ENCODE measurements at regions not wholly inside any gene's neighbourhood (a gene's known extent, or its start where the extent isn't known, plus 50 kb on each side); places are given as distances from the start of the nearest gene placed in this dataset.

- no peak for DNase-seq
- H2BK120ac ChIP-seq (ENCODE audit: low read depth, low read length): no peak overlapping the region
- H3K4me2 ChIP-seq (ENCODE audit: low read length): no peak overlapping the region
- H3K9ac ChIP-seq (ENCODE audit: low read length): no peak overlapping the region
- H2AK5ac ChIP-seq (ENCODE audit: low read length): no peak overlapping the region
- no peak overlapping the region for H3K27ac ChIP-seq (ENCODE audit: low read depth, low read length)
- no peak overlapping the region for H2BK5ac ChIP-seq (ENCODE audit: low read length)
- H4K8ac ChIP-seq (ENCODE audit: low read depth, low read length): no peak overlapping the region
- no peak overlapping the region for H3K4ac ChIP-seq (ENCODE audit: low read depth, low read length)
- no peak overlapping the region for H3K4me3 ChIP-seq (ENCODE audit: low read length)
- H3K18ac ChIP-seq (ENCODE audit: low read length): no peak overlapping the region
- H3K79me1 ChIP-seq (ENCODE audit: low read length): no peaks in the 10 kb centered on the region
- no peak overlapping the region for H3K56ac ChIP-seq (ENCODE audit: low read length)
- no peaks in the 10 kb centered on the region for H3K4me1 ChIP-seq (ENCODE audit: control insufficient read depth, low read depth, low read length)
- H3K36me3 ChIP-seq (ENCODE audit: control insufficient read depth, insufficient read depth, low read length): no peaks in the 10 kb centered on the region
- H3K79me2 ChIP-seq (ENCODE audit: control insufficient read depth, insufficient read depth, low read length): no peaks in the 10 kb centered on the region
- H3K23ac ChIP-seq (ENCODE audit: low read length): no peak overlapping the region
- no peaks in the 10 kb centered on the region for H3K27me3 ChIP-seq (ENCODE audit: insufficient read depth, low read length, poor library complexity)
- H4K5ac ChIP-seq (ENCODE audit: low read length): no peak overlapping the region
- H2BK15ac ChIP-seq (replicated peaks; ENCODE audit: low read depth): no peak overlapping the region
Observed at GRCh38 chr7:136234040-136234439, 256.9 kb upstream of the MTPN start.

DNA sequence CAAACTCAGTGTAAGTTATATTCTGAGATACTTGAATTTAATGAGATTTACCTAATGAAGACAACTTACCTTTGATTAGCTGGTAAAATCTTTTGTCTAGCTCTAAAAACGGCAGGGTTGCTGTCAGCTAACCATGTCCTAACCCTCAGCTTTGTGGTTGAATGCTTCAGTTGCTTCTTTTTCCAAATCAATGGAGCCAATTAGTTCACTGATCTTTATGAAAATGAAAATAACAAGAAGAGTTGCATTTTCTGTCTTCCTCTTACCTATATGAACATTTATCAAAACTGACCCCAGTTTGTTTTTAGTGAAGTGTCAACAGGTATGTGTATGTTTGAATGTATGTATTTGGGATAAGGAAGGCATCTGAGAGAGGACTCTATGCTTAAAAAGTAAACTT lies 253.1 kb upstream of the MTPN start:
- Histone ChIP-seq H3K4me1 (ENCODE audit: control insufficient read depth, low read depth, low read length) (no peaks in the 10 kb centered on the region), H3K36me3 (ENCODE audit: control insufficient read depth, insufficient read depth, low read length) (no peaks in the 10 kb centered on the region), H4K8ac (ENCODE audit: low read depth, low read length) (no peak overlapping the region), H3K18ac (ENCODE audit: low read length) (no peak overlapping the region), H2BK120ac (ENCODE audit: low read depth, low read length) (no peak overlapping the region), H3K4me2 (ENCODE audit: low read length) (no peak overlapping the region), H3K4me3 (ENCODE audit: low read length) (no peak overlapping the region), H2BK5ac (ENCODE audit: low read length) (no peak overlapping the region), H3K79me1 (ENCODE audit: low read length) (no peaks in the 10 kb centered on the region), H2AK5ac (ENCODE audit: low read length) (no peak overlapping the region), H3K27ac (ENCODE audit: low read depth, low read length) (no peak overlapping the region), H2BK15ac (replicated peaks; ENCODE audit: low read depth) (no peak overlapping the region), H3K56ac (ENCODE audit: low read length) (no peak overlapping the region), H3K23ac (ENCODE audit: low read length) (no peak overlapping the region), H3K27me3 (ENCODE audit: insufficient read depth, low read length, poor library complexity) (no peaks in the 10 kb centered on the region), H4K5ac (ENCODE audit: low read length) (no peak overlapping the region), H3K9ac (ENCODE audit: low read length) (no peak overlapping the region), H3K4ac (ENCODE audit: low read depth, low read length) (no peak overlapping the region), H3K79me2 (ENCODE audit: control insufficient read depth, insufficient read depth, low read length) (no peaks in the 10 kb centered on the region)
- WGBS (ENCODE audit: extremely low coverage, insufficient coverage, low lambda C conversion rate): no CpG with 5 or more reads among the region's 1 CpG
- no peak for DNase-seq

DNA sequence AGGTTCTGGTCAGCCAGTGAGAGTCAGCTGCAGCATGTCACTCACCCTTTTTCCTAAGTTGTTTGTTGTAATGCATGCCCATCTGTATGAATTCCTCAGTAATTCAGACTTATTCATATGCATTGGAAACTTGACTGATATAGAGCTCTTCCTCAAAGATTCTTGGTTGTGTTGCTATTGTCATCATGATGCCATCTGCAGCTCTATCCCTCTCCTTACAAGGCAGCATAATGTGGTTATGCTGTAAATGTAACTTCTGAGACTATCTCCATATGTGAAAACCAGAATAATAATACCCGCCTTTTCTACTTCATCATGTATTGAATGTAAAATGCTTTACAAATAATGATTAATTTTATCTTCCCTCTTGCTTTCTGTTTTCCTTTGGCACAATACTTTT lies 252.6 kb upstream of the MTPN start:
- no peak overlapping the region for H3K27ac ChIP-seq (ENCODE audit: low read depth, low read length)
- no peak overlapping the region for H3K4me2 ChIP-seq (ENCODE audit: low read length)
- WGBS (ENCODE audit: extremely low coverage, insufficient coverage, low lambda C conversion rate): no CpG with 5 or more reads among the region's 1 CpG
- H4K8ac ChIP-seq (ENCODE audit: low read depth, low read length): no peak overlapping the region
- H3K9ac ChIP-seq (ENCODE audit: low read length): no peak overlapping the region
- H4K5ac ChIP-seq (ENCODE audit: low read length): no peak overlapping the region
- no peak overlapping the region for H3K23ac ChIP-seq (ENCODE audit: low read length)
- H3K4ac ChIP-seq (ENCODE audit: low read depth, low read length): no peak overlapping the region
- H3K79me1 ChIP-seq (ENCODE audit: low read length): no peaks in the 10 kb centered on the region
- no peak for DNase-seq
- no peak overlapping the region for H3K4me3 ChIP-seq (ENCODE audit: low read length)
- H3K4me1 ChIP-seq (ENCODE audit: control insufficient read depth, low read depth, low read length): no peaks in the 10 kb centered on the region
- no peak overlapping the region for H3K18ac ChIP-seq (ENCODE audit: low read length)
- no peaks in the 10 kb centered on the region for H3K27me3 ChIP-seq (ENCODE audit: insufficient read depth, low read length, poor library complexity)
- no peak overlapping the region for H3K56ac ChIP-seq (ENCODE audit: low read length)
- no peak overlapping the region for H2BK120ac ChIP-seq (ENCODE audit: low read depth, low read length)
- no peak overlapping the region for H2BK5ac ChIP-seq (ENCODE audit: low read length)
- no peaks in the 10 kb centered on the region for H3K79me2 ChIP-seq (ENCODE audit: control insufficient read depth, insufficient read depth, low read length)
- H2AK5ac ChIP-seq (ENCODE audit: low read length): no peak overlapping the region
- no peaks in the 10 kb centered on the region for H3K36me3 ChIP-seq (ENCODE audit: control insufficient read depth, insufficient read depth, low read length)
- no peak overlapping the region for H2BK15ac ChIP-seq (replicated peaks; ENCODE audit: low read depth)

DNA sequence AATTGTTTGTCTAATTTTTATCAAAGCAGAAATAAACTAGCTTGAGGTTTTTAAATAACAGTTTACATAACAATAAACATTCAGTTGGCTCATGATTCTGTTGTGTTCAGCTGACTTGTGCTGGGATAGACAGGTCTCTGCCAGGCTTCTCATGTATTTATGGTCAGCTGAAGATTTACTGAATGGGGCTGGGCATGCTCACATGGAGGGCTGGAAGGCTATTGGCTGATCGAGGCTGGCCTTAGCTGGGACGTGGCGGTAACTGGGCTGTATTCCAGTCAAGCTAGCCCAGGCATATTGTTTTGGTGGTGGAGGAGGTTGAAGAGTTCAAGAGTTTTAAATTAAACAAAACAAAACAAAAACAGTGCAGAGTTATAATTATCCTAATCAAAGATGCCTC lies 251.0 kb upstream of the MTPN start:
- Histone ChIP-seq H3K18ac (ENCODE audit: low read length) (no peak overlapping the region), H3K36me3 (ENCODE audit: control insufficient read depth, insufficient read depth, low read length) (no peaks in the 10 kb centered on the region), H4K5ac (ENCODE audit: low read length) (no peak overlapping the region), H2AK5ac (ENCODE audit: low read length) (no peak overlapping the region), H3K79me2 (ENCODE audit: control insufficient read depth, insufficient read depth, low read length) (no peaks in the 10 kb centered on the region), H3K9ac (ENCODE audit: low read length) (no peak overlapping the region), H2BK120ac (ENCODE audit: low read depth, low read length) (no peak overlapping the region), H3K4me3 (ENCODE audit: low read length) (no peak overlapping the region), H3K4me2 (ENCODE audit: low read length) (no peak overlapping the region), H3K23ac (ENCODE audit: low read length) (no peak overlapping the region), H2BK15ac (replicated peaks; ENCODE audit: low read depth) (no peak overlapping the region), H3K27me3 (ENCODE audit: insufficient read depth, low read length, poor library complexity) (no peaks in the 10 kb centered on the region), H3K27ac (ENCODE audit: low read depth, low read length) (no peak overlapping the region), H3K4ac (ENCODE audit: low read depth, low read length) (no peak overlapping the region), H3K4me1 (ENCODE audit: control insufficient read depth, low read depth, low read length) (no peaks in the 10 kb centered on the region), H3K56ac (ENCODE audit: low read length) (no peak overlapping the region), H3K79me1 (ENCODE audit: low read length) (no peaks in the 10 kb centered on the region), H2BK5ac (ENCODE audit: low read length) (no peak overlapping the region), H4K8ac (ENCODE audit: low read depth, low read length) (no peak overlapping the region)
- DNase-seq: no peak
- no CpG with 5 or more reads among the region's 3 CpGs for WGBS (ENCODE audit: extremely low coverage, insufficient coverage, low lambda C conversion rate)

DNA sequence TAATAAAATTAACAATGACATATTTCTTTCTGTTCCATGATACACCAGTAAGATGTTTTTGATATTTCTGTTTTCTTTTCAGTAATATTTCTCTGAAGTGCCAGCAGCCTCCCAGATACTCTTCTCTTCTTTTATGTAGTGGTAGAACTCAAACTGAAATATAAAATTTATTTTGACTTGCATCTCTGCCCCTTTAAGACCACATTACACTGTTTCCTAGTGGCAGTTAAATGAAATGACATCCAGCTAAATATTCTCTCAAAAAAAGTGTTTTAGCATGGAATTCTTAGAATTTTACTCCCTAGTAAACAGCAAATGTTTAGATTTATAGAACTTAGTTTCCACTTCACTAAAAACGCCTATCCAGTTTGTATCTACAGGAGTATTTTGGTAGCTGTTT lies 237.2 kb upstream of the MTPN start:
- no peak overlapping the region for H4K5ac ChIP-seq (ENCODE audit: low read length)
- H3K27me3 ChIP-seq (ENCODE audit: insufficient read depth, low read length, poor library complexity): no peaks in the 10 kb centered on the region
- no peak for DNase-seq
- H2BK120ac ChIP-seq (ENCODE audit: low read depth, low read length): no peak overlapping the region
- no peak overlapping the region for H2AK5ac ChIP-seq (ENCODE audit: low read length)
- no peak overlapping the region for H3K27ac ChIP-seq (ENCODE audit: low read depth, low read length)
- H2BK5ac ChIP-seq (ENCODE audit: low read length): no peak overlapping the region
- no peak overlapping the region for H3K56ac ChIP-seq (ENCODE audit: low read length)
- no peak overlapping the region for H3K23ac ChIP-seq (ENCODE audit: low read length)
- H3K4me3 ChIP-seq (ENCODE audit: low read length): no peak overlapping the region
- H2BK15ac ChIP-seq (replicated peaks; ENCODE audit: low read depth): no peak overlapping the region
- no peaks in the 10 kb centered on the region for H3K4me1 ChIP-seq (ENCODE audit: control insufficient read depth, low read depth, low read length)
- no peak overlapping the region for H3K4ac ChIP-seq (ENCODE audit: low read depth, low read length)
- no peak overlapping the region for H4K8ac ChIP-seq (ENCODE audit: low read depth, low read length)
- no peak overlapping the region for H3K9ac ChIP-seq (ENCODE audit: low read length)
- H3K18ac ChIP-seq (ENCODE audit: low read length): no peak overlapping the region
- H3K79me2 ChIP-seq (ENCODE audit: control insufficient read depth, insufficient read depth, low read length): no peaks in the 10 kb centered on the region
- WGBS (ENCODE audit: extremely low coverage, insufficient coverage, low lambda C conversion rate): no CpG with 5 or more reads among the region's 1 CpG
- H3K4me2 ChIP-seq (ENCODE audit: low read length): no peak overlapping the region
- no peaks in the 10 kb centered on the region for H3K36me3 ChIP-seq (ENCODE audit: control insufficient read depth, insufficient read depth, low read length)
- no peaks in the 10 kb centered on the region for H3K79me1 ChIP-seq (ENCODE audit: low read length)

- no CpG with 5 or more reads among the region's 12 CpGs for WGBS (ENCODE audit: extremely low coverage, insufficient coverage, low lambda C conversion rate)
- no peaks in the 10 kb centered on the region for H3K79me2 ChIP-seq (ENCODE audit: control insufficient read depth, insufficient read depth, low read length)
- H3K79me1 ChIP-seq (ENCODE audit: low read length): no peaks in the 10 kb centered on the region
- H3K18ac ChIP-seq (ENCODE audit: low read length): no peak overlapping the region
- H3K27ac ChIP-seq (ENCODE audit: low read depth, low read length): no peak overlapping the region
- no peaks in the 10 kb centered on the region for H3K36me3 ChIP-seq (ENCODE audit: control insufficient read depth, insufficient read depth, low read length)
- no peak overlapping the region for H3K56ac ChIP-seq (ENCODE audit: low read length)
- no peak overlapping the region for H2BK120ac ChIP-seq (ENCODE audit: low read depth, low read length)
- no peak overlapping the region for H3K9ac ChIP-seq (ENCODE audit: low read length)
- H3K23ac ChIP-seq (ENCODE audit: low read length): no peak overlapping the region
- H4K8ac ChIP-seq (ENCODE audit: low read depth, low read length): no peak overlapping the region
- no peaks in the 10 kb centered on the region for H3K27me3 ChIP-seq (ENCODE audit: insufficient read depth, low read length, poor library complexity)
- H2BK5ac ChIP-seq (ENCODE audit: low read length): no peak overlapping the region
- no peak overlapping the region for H4K5ac ChIP-seq (ENCODE audit: low read length)
- H2BK15ac ChIP-seq (replicated peaks; ENCODE audit: low read depth): no peak overlapping the region
- H3K4me1 ChIP-seq (ENCODE audit: control insufficient read depth, low read depth, low read length): no peaks in the 10 kb centered on the region
- no peak overlapping the region for H3K4me3 ChIP-seq (ENCODE audit: low read length)
- no peak overlapping the region for H2AK5ac ChIP-seq (ENCODE audit: low read length)
- no peak overlapping the region for H3K4me2 ChIP-seq (ENCODE audit: low read length)
- no peak overlapping the region for H3K4ac ChIP-seq (ENCODE audit: low read depth, low read length)
- DNase-seq: no peak
Observed at GRCh38 chr7:136213012-136213411, 235.9 kb upstream of the MTPN start.
